ENCODE measurements at regions not wholly inside any gene's neighbourhood (a gene's known extent, or its start where the extent isn't known, plus 50 kb on each side); places are given as distances from the start of the nearest gene placed in this dataset.

- BruUV-seq (replicated peaks): no TSS peak
- no peak overlapping the region for H2AFZ ChIP-seq (ENCODE audit: low read depth, low read length)
- H3K36me3 ChIP-seq (ENCODE audit: control insufficient read depth, insufficient read depth, low read length): no peaks in the 10 kb centered on the region
- H3K9me1 ChIP-seq (ENCODE audit: control insufficient read depth, insufficient read depth, low read length): no peaks in the 10 kb centered on the region
- H3K27ac ChIP-seq (ENCODE audit: extremely low read depth, low read depth, low read length): no peak overlapping the region
- intact Hi-C loops (cut with micrococcal nuclease): no loop called here
- no peaks in the 10 kb centered on the region for H3K27me3 ChIP-seq (ENCODE audit: control insufficient read depth in 2 of 2, insufficient read depth in 2 of 2, low read length in 2 of 2)
- no peak overlapping the region for H3K4me3 ChIP-seq
- no peaks in the 10 kb centered on the region for H3K79me2 ChIP-seq (ENCODE audit: control insufficient read depth, insufficient read depth, low read length)
- TF ChIP-seq NFRKB (IDR thresholded peaks at IDR 0.05; ENCODE audit: low read depth) (no peak), HMG20A (CRISPR knock-in tag; conservative IDR thresholded peaks at IDR 0.05) (no peak), BRCA1 (IDR thresholded peaks at IDR 0.05) (no peak), BRCA1 (CRISPR knock-in tag; IDR thresholded peaks at IDR 0.05) (no peak), C11orf30 (IDR thresholded peaks at IDR 0.05; ENCODE audit: low read depth) (0 out of 2 replicates have a peak, but pooled peaks have one; percentile 14), OTX1 (CRISPR knock-in tag; IDR thresholded peaks at IDR 0.05) (no peak), TAL1 (IDR thresholded peaks at IDR 0.05) (no peak), MTA2 (IDR thresholded peaks at IDR 0.05; ENCODE audit: low read depth) (no peak), MYNN (IDR thresholded peaks at IDR 0.05) (no peak), MYNN (CRISPR knock-in tag; IDR thresholded peaks at IDR 0.05) (no peak), ZNF316 (IDR thresholded peaks at IDR 0.05) (peak; percentile 64), SP2 (IDR thresholded peaks at IDR 0.05; ENCODE audit: extremely low read depth, low read depth, low read length, poor library complexity, severe bottlenecking) (no peak), ZBTB43 (CRISPR knock-in tag; IDR thresholded peaks at IDR 0.05) (no peak)
- H3K4me1 ChIP-seq (replicated peaks in 1 of 2; ENCODE audit: control insufficient read depth in 2 of 2, insufficient read depth in 2 of 2, low read length in 2 of 2): no peaks in the 10 kb centered on the region
- no peak for DNase-seq (ENCODE audit: extremely low read depth in 1 of 4, low spot score in 3 of 4)
- H3K4me2 ChIP-seq (ENCODE audit: insufficient read depth, low read length): no peak overlapping the region
- H3K9ac ChIP-seq (ENCODE audit: insufficient read depth in 1 of 2, low read depth in 2 of 2, low read length in 2 of 2): no peak overlapping the region
- ATAC-seq: no peak
- POLR2A ChIA-PET: interaction anchor here (0.7 kb wide), 1 partner anchor 603 kb away, joined by 3 read pairs; no protein-coding TSS in a partner anchor
- CTCF ChIA-PET (ENCODE audit: low intra/inter-chr PET ratio): no interaction called here
- no peaks in the 10 kb centered on the region; the same call in 1 of the 2 replicates for H3K9me3 ChIP-seq (replicated peaks; ENCODE audit: control insufficient read depth, insufficient read depth, low read depth, low read length)
- in situ Hi-C loops (cut with MboI): no loop called here
- no peaks in the 10 kb centered on the region for H4K20me1 ChIP-seq (replicated peaks; ENCODE audit: control insufficient read depth, insufficient read depth, low read length)
- no peak for FAIRE-seq
- 5% methylated on average over 4 of the region's 4 CpGs for WGBS (ENCODE audit: insufficient coverage, low coverage, missing lambda C conversion rate)
Measured at GRCh38 chr13:90385781-90386489, 961.6 kb upstream of the MIR17HG start.

All from K562 (cell line).